ENCODE measurements at regions not wholly inside any gene's neighbourhood (a gene's known extent, or its start where the extent isn't known, plus 50 kb on each side); places are given as distances from the start of the nearest gene placed in this dataset.
"Not testable (repeated sequence)": the region's sequence is repeated elsewhere in the genome, so short reads cannot be mapped to it uniquely, and the experiment has no call there.

- no CpG with 5 or more reads among the region's 3 CpGs for WGBS (ENCODE audit: extremely low coverage, insufficient coverage, low lambda C conversion rate)
- H3K9ac ChIP-seq (ENCODE audit: low read length); DNase-seq; H3K4me2 ChIP-seq (ENCODE audit: low read length); H3K36me3 ChIP-seq (ENCODE audit: control insufficient read depth, insufficient read depth, low read length); H2BK15ac ChIP-seq (replicated peaks; ENCODE audit: low read depth); H3K27me3 ChIP-seq (ENCODE audit: insufficient read depth, low read length, poor library complexity); H3K23ac ChIP-seq (ENCODE audit: low read length); H3K4me1 ChIP-seq (ENCODE audit: control insufficient read depth, low read depth, low read length); H2BK5ac ChIP-seq (ENCODE audit: low read length); H3K4ac ChIP-seq (ENCODE audit: low read depth, low read length); H3K79me1 ChIP-seq (ENCODE audit: low read length); H3K4me3 ChIP-seq (ENCODE audit: low read length); H3K56ac ChIP-seq (ENCODE audit: low read length); H3K27ac ChIP-seq (ENCODE audit: low read depth, low read length); H2AK5ac ChIP-seq (ENCODE audit: low read length); H4K5ac ChIP-seq (ENCODE audit: low read length); H2BK120ac ChIP-seq (ENCODE audit: low read depth, low read length); H3K18ac ChIP-seq (ENCODE audit: low read length); H3K79me2 ChIP-seq (ENCODE audit: control insufficient read depth, insufficient read depth, low read length); H4K8ac ChIP-seq (ENCODE audit: low read depth, low read length): not testable (repeated sequence)
Observed at GRCh38 chr6:169355001-169355400, 101.4 kb upstream of the THBS2 start.

- H3K79me1 ChIP-seq (ENCODE audit: low read length), result no peaks in the 10 kb centered on the region
- WGBS (ENCODE audit: extremely low coverage, insufficient coverage, low lambda C conversion rate), result no CpG with 5 or more reads among the region's 4 CpGs
- no peak overlapping the region for H4K8ac ChIP-seq (ENCODE audit: low read depth, low read length)
- no peak overlapping the region for H2BK120ac ChIP-seq (ENCODE audit: low read depth, low read length)
- H3K36me3 ChIP-seq (ENCODE audit: control insufficient read depth, insufficient read depth, low read length), result no peaks in the 10 kb centered on the region
- no peak overlapping the region for H3K18ac ChIP-seq (ENCODE audit: low read length)
- H2BK15ac ChIP-seq (replicated peaks; ENCODE audit: low read depth), result no peak overlapping the region
- no peaks in the 10 kb centered on the region for H3K27me3 ChIP-seq (ENCODE audit: insufficient read depth, low read length, poor library complexity)
- H3K4me1 ChIP-seq (ENCODE audit: control insufficient read depth, low read depth, low read length), result no peaks in the 10 kb centered on the region
- no peak overlapping the region for H3K9ac ChIP-seq (ENCODE audit: low read length)
- H2AK5ac ChIP-seq (ENCODE audit: low read length), result no peak overlapping the region
- H3K79me2 ChIP-seq (ENCODE audit: control insufficient read depth, insufficient read depth, low read length), result no peaks in the 10 kb centered on the region
- H3K4ac ChIP-seq (ENCODE audit: low read depth, low read length), result no peak overlapping the region
- H3K56ac ChIP-seq (ENCODE audit: low read length), result no peak overlapping the region
- no peak overlapping the region for H3K27ac ChIP-seq (ENCODE audit: low read depth, low read length)
- no peak overlapping the region for H2BK5ac ChIP-seq (ENCODE audit: low read length)
- no peak overlapping the region for H3K4me3 ChIP-seq (ENCODE audit: low read length)
- no peak overlapping the region for H3K23ac ChIP-seq (ENCODE audit: low read length)
- H3K4me2 ChIP-seq (ENCODE audit: low read length), result no peak overlapping the region
- H4K5ac ChIP-seq (ENCODE audit: low read length), result no peak overlapping the region
- no peak for DNase-seq
Observed at GRCh38 chr6:169345146-169345545, 91.5 kb upstream of the THBS2 start.

- H3K4me3 ChIP-seq (ENCODE audit: low read length), result no peak overlapping the region
Observed at GRCh38 chr6:169344750-169345065, 91.1 kb upstream of the THBS2 start.

GRCh38 chr6:169343886-169344749 is 90.5 kb upstream of the THBS2 start:
- Histone ChIP-seq H3K27me3 (ENCODE audit: insufficient read depth, low read length, poor library complexity) (no peaks in the 10 kb centered on the region), H3K79me1 (ENCODE audit: low read length) (no peaks in the 10 kb centered on the region), H3K27ac (ENCODE audit: low read depth, low read length) (no peak overlapping the region), H2BK15ac (replicated peaks; ENCODE audit: low read depth) (no peak overlapping the region), H3K56ac (ENCODE audit: low read length) (no peak overlapping the region), H3K36me3 (ENCODE audit: control insufficient read depth, insufficient read depth, low read length) (no peaks in the 10 kb centered on the region), H2BK5ac (ENCODE audit: low read length) (no peak overlapping the region), H3K4ac (ENCODE audit: low read depth, low read length) (no peak overlapping the region), H3K4me2 (ENCODE audit: low read length) (no peak overlapping the region), H3K4me3 (ENCODE audit: low read length) (no peak overlapping the region), H2AK5ac (ENCODE audit: low read length) (no peak overlapping the region), H3K4me1 (ENCODE audit: control insufficient read depth, low read depth, low read length) (no peaks in the 10 kb centered on the region), H3K23ac (ENCODE audit: low read length) (no peak overlapping the region), H2BK120ac (ENCODE audit: low read depth, low read length) (no peak overlapping the region), H3K18ac (ENCODE audit: low read length) (no peak overlapping the region), H4K5ac (ENCODE audit: low read length) (no peak overlapping the region), H3K79me2 (ENCODE audit: control insufficient read depth, insufficient read depth, low read length) (no peaks in the 10 kb centered on the region), H4K8ac (ENCODE audit: low read depth, low read length) (no peak overlapping the region), H3K9ac (ENCODE audit: low read length) (no peak overlapping the region)
- no peak for DNase-seq
- WGBS (ENCODE audit: extremely low coverage, insufficient coverage, low lambda C conversion rate), result no CpG with 5 or more reads among the region's 13 CpGs

More at GRCh38 chr6:169344750-169345065, 91.1 kb upstream of the THBS2 start:
- Histone ChIP-seq H3K27ac (ENCODE audit: low read depth, low read length) (no peak overlapping the region), H2BK120ac (ENCODE audit: low read depth, low read length) (no peak overlapping the region), H3K4ac (ENCODE audit: low read depth, low read length) (no peak overlapping the region), H3K79me2 (ENCODE audit: control insufficient read depth, insufficient read depth, low read length) (no peaks in the 10 kb centered on the region), H3K27me3 (ENCODE audit: insufficient read depth, low read length, poor library complexity) (no peaks in the 10 kb centered on the region), H2BK5ac (ENCODE audit: low read length) (no peak overlapping the region), H3K4me1 (ENCODE audit: control insufficient read depth, low read depth, low read length) (no peaks in the 10 kb centered on the region), H3K18ac (ENCODE audit: low read length) (no peak overlapping the region), H3K79me1 (ENCODE audit: low read length) (no peaks in the 10 kb centered on the region), H3K4me2 (ENCODE audit: low read length) (no peak overlapping the region), H3K9ac (ENCODE audit: low read length) (no peak overlapping the region), H3K56ac (ENCODE audit: low read length) (no peak overlapping the region), H2BK15ac (replicated peaks; ENCODE audit: low read depth) (no peak overlapping the region), H4K5ac (ENCODE audit: low read length) (no peak overlapping the region), H4K8ac (ENCODE audit: low read depth, low read length) (no peak overlapping the region), H3K23ac (ENCODE audit: low read length) (no peak overlapping the region), H2AK5ac (ENCODE audit: low read length) (no peak overlapping the region), H3K36me3 (ENCODE audit: control insufficient read depth, insufficient read depth, low read length) (no peaks in the 10 kb centered on the region)
- no peak for DNase-seq
- no CpG with 5 or more reads among the region's 7 CpGs for WGBS (ENCODE audit: extremely low coverage, insufficient coverage, low lambda C conversion rate)

- WGBS (ENCODE audit: extremely low coverage, insufficient coverage, low lambda C conversion rate), result no CpG with 5 or more reads among the region's 3 CpGs
Observed at GRCh38 chr6:169342710-169343109, 89.1 kb upstream of the THBS2 start.

GRCh38 chr6:169341706-169342105 is 88.1 kb upstream of the THBS2 start:
- no peak overlapping the region for H2BK120ac ChIP-seq (ENCODE audit: low read depth, low read length)
- no peak overlapping the region for H2AK5ac ChIP-seq (ENCODE audit: low read length)
- no peak overlapping the region for H4K5ac ChIP-seq (ENCODE audit: low read length)
- no peaks in the 10 kb centered on the region for H3K27me3 ChIP-seq (ENCODE audit: insufficient read depth, low read length, poor library complexity)
- no peak overlapping the region for H2BK5ac ChIP-seq (ENCODE audit: low read length)
- no peak overlapping the region for H3K27ac ChIP-seq (ENCODE audit: low read depth, low read length)
- H3K4me1 ChIP-seq (ENCODE audit: control insufficient read depth, low read depth, low read length), result no peaks in the 10 kb centered on the region
- H3K4me2 ChIP-seq (ENCODE audit: low read length), result no peak overlapping the region
- no peaks in the 10 kb centered on the region for H3K79me1 ChIP-seq (ENCODE audit: low read length)
- WGBS (ENCODE audit: extremely low coverage, insufficient coverage, low lambda C conversion rate), result no CpG with 5 or more reads among the region's 5 CpGs
- H3K18ac ChIP-seq (ENCODE audit: low read length), result no peak overlapping the region
- no peak for DNase-seq
- H3K4ac ChIP-seq (ENCODE audit: low read depth, low read length), result no peak overlapping the region
- no peak overlapping the region for H3K23ac ChIP-seq (ENCODE audit: low read length)
- no peak overlapping the region for H2BK15ac ChIP-seq (replicated peaks; ENCODE audit: low read depth)
- H3K79me2 ChIP-seq (ENCODE audit: control insufficient read depth, insufficient read depth, low read length), result no peaks in the 10 kb centered on the region
- no peak overlapping the region for H4K8ac ChIP-seq (ENCODE audit: low read depth, low read length)
- no peak overlapping the region for H3K56ac ChIP-seq (ENCODE audit: low read length)
- no peak overlapping the region for H3K4me3 ChIP-seq (ENCODE audit: low read length)
- H3K36me3 ChIP-seq (ENCODE audit: control insufficient read depth, insufficient read depth, low read length), result no peaks in the 10 kb centered on the region
- H3K9ac ChIP-seq (ENCODE audit: low read length), result no peak overlapping the region

More at GRCh38 chr6:169342710-169343109, 89.1 kb upstream of the THBS2 start:
- Histone ChIP-seq H4K8ac (ENCODE audit: low read depth, low read length) (no peak overlapping the region), H2BK5ac (ENCODE audit: low read length) (no peak overlapping the region), H3K4me3 (ENCODE audit: low read length) (no peak overlapping the region), H3K56ac (ENCODE audit: low read length) (no peak overlapping the region), H3K4ac (ENCODE audit: low read depth, low read length) (no peak overlapping the region), H3K36me3 (ENCODE audit: control insufficient read depth, insufficient read depth, low read length) (no peaks in the 10 kb centered on the region), H2BK15ac (replicated peaks; ENCODE audit: low read depth) (no peak overlapping the region), H3K4me1 (ENCODE audit: control insufficient read depth, low read depth, low read length) (no peaks in the 10 kb centered on the region), H3K9ac (ENCODE audit: low read length) (no peak overlapping the region), H4K5ac (ENCODE audit: low read length) (no peak overlapping the region), H3K18ac (ENCODE audit: low read length) (no peak overlapping the region), H3K79me2 (ENCODE audit: control insufficient read depth, insufficient read depth, low read length) (no peaks in the 10 kb centered on the region), H2BK120ac (ENCODE audit: low read depth, low read length) (no peak overlapping the region), H3K23ac (ENCODE audit: low read length) (no peak overlapping the region), H2AK5ac (ENCODE audit: low read length) (no peak overlapping the region), H3K27ac (ENCODE audit: low read depth, low read length) (no peak overlapping the region), H3K79me1 (ENCODE audit: low read length) (no peaks in the 10 kb centered on the region), H3K27me3 (ENCODE audit: insufficient read depth, low read length, poor library complexity) (no peaks in the 10 kb centered on the region), H3K4me2 (ENCODE audit: low read length) (no peak overlapping the region)
- no peak for DNase-seq

All from mesendoderm (in vitro differentiated cells).